ENCODE measurements at regions not wholly inside any gene's neighbourhood (a gene's known extent, or its start where the extent isn't known, plus 50 kb on each side); places are given as distances from the start of the nearest gene placed in this dataset.

DNA sequence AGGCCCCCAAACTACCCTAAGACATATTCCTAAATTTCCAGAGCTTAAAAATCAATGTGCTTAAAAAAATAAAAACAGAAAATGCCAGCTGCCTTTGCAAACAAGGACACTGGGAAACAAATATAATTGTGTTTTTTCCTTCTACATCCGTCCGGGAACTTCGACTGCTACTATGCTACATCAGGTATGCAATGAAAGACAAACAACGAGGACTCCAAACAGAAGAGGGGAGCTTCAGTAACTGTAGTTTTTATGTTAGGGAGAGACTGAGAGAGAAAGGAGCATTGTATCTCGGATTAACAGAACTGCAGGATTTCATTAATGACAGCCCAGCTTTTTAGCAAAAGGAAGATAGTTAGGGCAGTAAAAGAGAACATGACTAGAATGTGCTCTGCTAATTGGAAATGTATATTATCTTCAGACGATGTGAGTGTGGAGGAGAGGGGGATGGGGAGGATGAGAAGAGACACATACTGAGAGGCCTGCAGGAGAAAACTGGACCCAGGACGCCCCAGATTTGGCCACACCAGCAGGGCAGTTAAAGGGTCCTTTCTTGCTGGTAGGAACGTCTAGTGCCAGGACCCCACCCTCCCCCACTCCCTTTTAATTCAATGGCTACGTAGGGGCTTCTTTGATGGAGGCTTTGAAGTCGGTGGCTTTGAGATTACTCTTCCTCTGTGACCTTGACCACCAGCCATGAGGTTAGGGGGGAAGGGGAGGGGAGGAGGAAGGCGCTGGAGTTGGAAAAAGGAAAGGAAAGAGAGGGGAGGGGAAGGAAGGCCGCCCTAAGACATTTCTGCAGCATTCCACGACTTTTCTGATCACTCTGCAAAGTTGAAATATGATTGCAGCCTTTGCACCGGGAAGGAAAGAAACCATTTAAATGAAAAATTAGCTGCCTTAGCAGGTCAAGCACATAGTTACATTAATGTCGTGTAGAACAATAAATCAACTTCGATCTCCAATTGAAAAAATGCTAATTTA, 187.1 kb downstream of the BLID start:
- TF ChIP-seq, protein P1, sequence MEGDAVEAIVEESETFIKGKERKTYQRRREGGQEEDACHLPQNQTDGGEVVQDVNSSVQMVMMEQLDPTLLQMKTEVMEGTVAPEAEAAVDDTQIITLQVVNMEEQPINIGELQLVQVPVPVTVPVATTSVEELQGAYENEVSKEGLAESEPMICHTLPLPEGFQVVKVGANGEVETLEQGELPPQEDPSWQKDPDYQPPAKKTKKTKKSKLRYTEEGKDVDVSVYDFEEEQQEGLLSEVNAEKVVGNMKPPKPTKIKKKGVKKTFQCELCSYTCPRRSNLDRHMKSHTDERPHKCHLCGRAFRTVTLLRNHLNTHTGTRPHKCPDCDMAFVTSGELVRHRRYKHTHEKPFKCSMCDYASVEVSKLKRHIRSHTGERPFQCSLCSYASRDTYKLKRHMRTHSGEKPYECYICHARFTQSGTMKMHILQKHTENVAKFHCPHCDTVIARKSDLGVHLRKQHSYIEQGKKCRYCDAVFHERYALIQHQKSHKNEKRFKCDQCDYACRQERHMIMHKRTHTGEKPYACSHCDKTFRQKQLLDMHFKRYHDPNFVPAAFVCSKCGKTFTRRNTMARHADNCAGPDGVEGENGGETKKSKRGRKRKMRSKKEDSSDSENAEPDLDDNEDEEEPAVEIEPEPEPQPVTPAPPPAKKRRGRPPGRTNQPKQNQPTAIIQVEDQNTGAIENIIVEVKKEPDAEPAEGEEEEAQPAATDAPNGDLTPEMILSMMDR (IDR thresholded peaks at IDR 0.05; ENCODE audit: low read depth, low read length) = no peak
- H3K4me3 ChIP-seq (ENCODE audit: low read depth, low read length) = no peak overlapping the region

DNA sequence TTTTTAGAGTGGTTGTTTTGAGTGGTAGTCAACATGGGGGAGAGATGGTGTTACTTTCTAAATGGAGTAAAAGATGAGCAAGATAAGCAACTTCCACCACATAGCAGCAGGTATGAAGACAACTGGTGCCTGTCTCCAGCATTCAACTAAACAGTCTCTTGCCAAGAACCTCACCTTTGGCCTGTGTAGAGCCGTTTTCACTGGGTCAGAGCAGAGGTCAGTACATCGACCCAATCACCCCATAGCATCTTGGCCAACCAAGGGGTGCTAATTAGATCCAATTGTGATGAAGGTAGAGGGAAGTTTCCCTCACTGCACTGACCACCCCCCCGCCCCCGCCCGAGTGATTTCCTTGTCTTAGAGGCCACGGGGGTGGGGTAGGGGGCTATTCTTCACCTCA, 188.2 kb downstream of the BLID start:
- no peak overlapping the region for H3K4me3 ChIP-seq (ENCODE audit: low read depth, low read length)
- TF ChIP-seq, protein P1 (IDR thresholded peaks at IDR 0.05; ENCODE audit: low read depth, low read length) = no peak

DNA sequence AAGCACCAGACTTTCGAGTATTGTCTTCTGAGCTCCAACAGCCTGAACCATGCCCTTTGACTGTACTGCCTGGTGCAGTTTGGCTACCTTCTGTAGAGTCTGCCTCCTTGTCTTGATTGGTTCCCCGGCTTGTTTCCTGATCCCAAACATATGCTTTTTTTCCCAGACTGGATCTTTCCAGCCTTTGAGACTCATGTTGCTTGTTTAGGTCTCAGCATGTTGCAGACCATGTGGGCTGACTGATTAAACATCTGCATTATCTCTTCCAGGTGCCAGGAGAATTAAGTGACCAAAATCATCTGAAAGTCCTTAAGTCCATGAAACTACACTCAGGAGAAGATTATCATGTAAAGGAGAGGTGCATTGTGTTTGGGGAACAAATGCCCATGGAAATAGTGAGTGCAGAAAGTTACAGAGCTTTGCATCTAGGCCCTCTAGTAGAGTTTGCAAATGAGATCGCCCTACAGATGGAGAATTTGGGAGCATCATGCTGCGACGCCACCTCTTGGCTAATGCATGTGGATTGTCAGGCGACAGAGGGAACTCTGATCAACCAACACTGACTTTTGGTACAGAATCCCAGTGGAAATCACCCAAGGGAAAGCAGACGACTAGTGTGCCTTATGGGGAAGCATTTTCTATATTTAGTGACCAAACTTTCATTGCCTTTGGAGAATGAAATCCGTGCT, 188.8 kb downstream of the BLID start:
- no peak overlapping the region for H3K4me3 ChIP-seq (ENCODE audit: low read depth, low read length)
- TF ChIP-seq, protein P1 (IDR thresholded peaks at IDR 0.05; ENCODE audit: low read depth, low read length) = no peak

DNA sequence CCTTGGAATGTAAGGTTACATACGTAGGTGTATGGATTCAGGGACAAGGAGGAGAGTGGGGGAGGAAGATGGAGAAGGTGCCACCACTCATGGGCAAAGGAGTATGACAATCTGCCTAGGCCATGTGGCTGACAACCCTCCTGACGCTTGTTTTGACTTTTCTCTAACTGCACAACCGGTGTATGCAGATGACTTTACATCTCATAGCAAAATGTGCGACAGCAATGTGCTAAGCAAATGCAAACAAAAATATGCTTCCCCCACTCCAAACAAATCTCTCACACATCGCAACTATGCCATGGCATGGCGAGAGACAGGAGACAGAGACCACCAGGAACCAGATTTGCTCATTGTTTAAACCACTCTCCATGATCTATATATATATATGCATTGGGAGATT, 191.8 kb downstream of the BLID start:
- TF ChIP-seq, protein P1 (IDR thresholded peaks at IDR 0.05; ENCODE audit: low read depth, low read length) = no peak
- no peak overlapping the region for H3K4me3 ChIP-seq (ENCODE audit: low read depth, low read length)

DNA sequence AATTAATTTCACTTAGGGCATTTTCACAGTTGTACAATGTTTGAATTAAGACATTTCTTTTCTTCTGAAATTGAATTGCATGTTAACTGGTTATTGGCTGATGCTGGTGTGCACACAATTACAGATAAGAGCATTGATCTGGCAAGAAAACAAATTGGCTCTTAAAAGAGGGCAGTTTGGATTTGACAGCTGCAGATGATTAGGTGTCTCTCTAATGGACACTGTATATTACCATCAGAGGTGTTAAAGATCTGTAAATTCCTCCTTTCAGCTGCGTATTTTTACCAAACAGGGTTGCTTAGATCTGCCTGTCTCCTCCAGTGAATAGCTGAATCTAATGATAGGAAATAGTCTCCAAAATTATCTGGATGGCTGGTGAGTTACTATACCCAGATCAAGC, 198.5 kb downstream of the BLID start:
- TF ChIP-seq, protein P1 (IDR thresholded peaks at IDR 0.05; ENCODE audit: low read depth, low read length) = no peak
- H3K4me3 ChIP-seq (ENCODE audit: low read depth, low read length) = no peak overlapping the region

DNA sequence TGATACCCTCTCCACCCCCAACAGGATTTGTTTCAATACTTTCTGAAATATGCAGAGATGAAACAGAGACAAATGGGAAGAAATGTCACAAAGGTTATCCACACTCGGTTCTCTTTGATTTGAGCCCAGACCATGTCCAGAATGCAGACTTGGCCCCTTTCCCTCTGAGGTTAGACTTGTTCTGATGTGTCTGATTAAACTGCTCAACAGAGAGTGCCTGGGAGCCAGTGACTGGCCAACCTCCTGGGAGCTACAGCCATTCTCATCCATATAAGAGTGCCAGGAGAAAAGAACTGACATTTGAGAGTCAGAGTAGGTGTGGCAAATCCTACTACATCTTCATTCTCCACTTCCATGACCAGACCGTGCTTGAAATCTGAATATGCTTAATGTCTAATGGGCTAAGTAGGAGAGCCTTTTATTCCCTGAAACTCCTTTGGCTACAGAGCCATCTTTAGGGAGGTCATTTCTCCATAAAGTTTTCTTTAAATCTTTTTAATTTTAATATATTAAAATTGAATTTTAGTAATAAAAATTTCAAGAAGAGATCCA, 201.4 kb downstream of the BLID start:
- no peak overlapping the region for H3K4me3 ChIP-seq (ENCODE audit: low read depth, low read length)
- TF ChIP-seq, protein P1 (IDR thresholded peaks at IDR 0.05; ENCODE audit: low read depth, low read length) = no peak
